ENCODE measurements at regions not wholly inside any gene's neighbourhood (a gene's known extent, or its start where the extent isn't known, plus 50 kb on each side); places are given as distances from the start of the nearest gene placed in this dataset.
"Not testable (repeated sequence)": the region's sequence is repeated elsewhere in the genome, so short reads cannot be mapped to it uniquely, and the experiment has no call there.

DNA sequence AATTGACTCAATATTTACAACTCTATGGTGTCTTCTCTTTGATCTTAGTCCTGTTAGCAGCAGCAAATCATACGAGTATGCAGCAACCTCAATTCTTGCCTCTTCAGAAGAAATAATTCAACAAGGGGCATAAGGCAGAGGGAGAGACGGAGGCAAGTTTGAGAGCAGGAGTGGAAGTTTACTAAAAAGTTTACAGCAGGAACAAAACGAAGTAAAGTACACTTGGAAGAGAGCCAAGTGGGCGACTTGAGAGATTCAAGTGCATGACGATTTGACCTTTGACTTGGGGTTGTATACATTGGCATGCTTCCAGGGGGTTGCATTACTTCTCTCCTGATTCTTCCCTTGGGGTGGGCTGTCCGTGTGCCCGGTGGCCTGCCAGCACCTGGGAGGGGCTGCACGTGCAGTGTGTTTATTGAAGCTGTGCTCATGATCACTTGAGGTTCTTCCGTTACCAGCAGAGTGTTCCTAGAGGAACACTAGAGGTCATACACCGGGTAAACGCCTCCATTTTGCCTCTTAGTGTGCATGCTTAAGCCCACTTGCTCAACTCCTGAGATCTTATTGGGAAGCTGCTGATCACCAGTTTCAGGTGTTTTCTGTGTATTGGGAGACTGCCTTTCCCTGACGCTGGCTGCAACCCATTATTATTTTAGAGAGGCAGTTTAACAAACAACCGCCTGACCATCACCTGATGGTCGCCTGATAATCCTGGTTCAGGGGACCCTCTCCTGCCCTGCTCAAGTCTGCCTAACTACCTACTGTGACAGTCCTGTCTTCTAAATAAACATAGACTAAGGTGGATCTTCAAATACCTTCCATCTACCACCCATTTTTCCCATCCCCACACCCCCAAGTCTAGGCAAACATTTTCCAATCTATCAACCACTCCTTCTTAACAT is 172.4 kb upstream of the MYLIP start:
- DNase-seq (ENCODE audit: low spot score): no peak

DNA sequence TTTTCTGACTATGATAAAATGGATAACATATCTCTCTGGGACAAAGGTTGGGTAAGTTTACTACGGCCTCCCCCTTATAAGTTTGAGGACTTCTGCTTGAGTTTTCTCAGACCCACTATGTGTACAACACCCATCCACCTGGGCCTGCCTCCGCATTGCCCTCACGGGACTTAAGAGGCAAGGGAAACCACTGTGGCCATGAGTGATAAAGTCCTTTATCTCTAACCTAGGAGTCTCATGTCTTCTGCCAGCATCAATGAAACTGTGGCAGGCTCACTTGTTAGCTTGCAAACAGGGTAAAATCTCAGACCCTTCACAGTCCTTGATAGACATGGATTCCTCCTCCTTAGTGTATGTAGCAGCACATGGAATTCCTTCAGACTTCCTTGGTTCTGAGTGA is 173.4 kb upstream of the MYLIP start:
- DNase-seq (ENCODE audit: low spot score): no peak

DNA sequence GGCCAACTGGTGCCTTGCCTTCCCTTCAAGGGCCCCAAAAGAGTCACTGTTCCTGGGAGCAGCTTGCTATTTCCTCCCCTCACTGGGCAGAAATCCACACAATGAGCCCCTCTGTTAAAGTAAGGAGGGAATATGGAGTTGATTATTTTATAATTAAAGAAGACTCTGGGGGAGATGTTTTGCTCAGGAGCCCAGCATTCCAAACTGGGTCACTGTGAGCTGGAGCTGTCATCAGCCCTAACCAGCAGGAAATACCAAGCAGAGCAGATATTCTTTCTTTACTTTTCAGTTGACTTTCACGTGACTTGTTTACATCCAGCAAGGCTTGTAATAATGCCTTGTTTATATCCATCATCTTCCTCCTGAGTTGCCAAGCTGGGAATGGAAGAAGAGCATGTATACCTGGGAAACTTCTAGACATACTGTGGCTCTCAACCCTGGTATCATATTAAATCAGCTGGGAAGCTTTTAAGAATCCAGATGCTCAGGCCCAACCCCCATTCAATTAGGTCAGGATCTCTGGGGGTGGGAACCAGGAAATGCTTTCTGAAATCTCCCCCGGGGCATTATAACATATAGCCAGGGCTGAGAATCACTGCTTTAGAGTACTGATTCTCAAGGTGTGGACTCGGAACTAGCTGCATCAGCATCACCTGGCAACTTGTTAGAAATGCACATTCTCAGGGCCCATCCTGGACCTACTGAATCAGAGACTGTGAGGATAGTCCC is 175.6 kb upstream of the MYLIP start:
- no peak for DNase-seq (ENCODE audit: low spot score)

DNA sequence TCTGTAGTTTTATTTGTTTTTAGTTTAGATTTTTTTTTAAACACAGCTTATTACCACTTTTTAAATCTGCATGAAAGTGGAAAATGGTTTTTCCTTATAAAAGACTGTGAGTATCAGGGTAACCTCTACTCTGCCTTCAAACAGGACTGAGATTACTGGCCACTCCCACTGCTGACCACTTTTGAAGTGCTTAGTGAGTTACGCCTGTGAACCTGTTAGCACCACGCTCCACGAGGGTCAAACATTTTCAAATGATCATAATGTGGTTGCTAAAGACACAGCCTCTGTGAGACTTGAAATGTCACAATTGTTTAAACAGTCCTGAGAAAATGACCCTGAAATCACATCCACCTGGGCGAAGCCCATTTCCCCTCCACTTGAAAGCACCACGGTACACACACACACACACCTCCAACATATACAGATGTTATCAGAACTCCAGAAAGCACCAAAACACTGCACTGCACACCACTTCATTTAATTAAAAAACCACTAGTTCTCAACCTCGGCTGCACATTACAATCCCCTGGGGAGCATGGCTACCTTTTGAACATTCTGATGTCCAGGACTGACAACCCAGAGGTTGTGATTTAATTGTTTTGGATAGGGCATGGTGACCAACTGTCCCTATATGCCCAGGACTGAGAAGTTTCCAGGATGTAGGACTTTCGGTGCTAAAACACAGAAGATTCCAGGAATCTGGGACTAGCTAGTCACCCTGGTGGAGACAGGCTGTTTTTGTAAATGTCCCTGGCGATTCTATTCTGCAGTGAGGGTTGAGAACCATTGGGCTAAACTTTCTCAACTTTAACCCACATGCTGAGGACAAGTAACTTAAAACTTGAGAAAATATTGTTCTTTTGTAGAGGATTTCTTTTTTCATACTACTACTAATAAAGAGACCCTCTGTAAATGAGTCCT is 176.4 kb upstream of the MYLIP start:
- DNase-seq (ENCODE audit: low spot score): no peak

DNA sequence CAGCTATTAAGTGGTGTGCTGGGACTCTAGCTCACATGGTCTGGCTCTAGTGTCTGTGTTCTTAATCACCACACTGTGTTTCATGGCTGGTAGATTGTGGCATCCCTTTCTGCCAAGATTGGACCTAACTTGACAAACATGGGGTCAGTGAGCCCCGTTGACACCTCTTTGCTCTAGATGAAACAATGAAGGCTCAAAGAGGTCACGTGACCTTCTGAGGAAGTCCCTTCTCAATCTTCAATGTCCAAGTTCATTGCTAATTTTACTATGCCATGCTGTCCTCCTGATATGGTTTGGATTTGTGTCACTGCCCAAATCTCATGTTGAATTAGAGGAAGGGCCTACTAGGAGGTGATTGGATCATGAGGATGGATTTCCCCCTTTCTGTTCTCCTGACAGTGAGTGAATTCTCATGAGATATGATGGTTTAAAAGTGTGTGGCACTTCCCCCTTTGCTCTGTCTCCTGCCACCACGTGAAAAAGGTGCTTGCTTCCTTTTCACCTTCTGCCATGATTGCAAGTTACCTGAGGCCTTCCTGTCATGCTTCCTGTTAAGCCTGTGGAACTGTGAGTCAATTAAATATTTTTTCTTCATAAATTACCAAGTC is 177.8 kb upstream of the MYLIP start:
- no peak for DNase-seq (ENCODE audit: low spot score)

DNA sequence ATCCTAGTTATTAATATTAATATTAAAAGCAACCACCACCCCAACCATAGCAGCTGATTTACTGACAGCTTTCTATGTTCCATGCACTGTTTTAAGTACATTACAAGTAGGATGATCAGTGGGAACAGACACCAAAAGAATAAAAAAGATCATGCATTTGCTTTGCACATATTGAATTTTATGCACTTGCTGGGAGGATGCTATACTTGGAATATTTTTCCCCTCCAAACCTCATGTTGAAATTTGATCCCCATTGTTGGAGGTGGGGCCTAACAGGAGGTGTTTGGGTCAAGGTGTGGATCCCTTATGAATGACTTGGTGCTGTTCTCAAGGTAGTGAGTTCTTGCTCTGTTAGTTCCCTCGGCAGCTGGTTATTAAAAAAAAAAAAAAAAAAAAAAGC is 178.9 kb upstream of the MYLIP start:
- no peak for DNase-seq (ENCODE audit: low spot score)

DNA sequence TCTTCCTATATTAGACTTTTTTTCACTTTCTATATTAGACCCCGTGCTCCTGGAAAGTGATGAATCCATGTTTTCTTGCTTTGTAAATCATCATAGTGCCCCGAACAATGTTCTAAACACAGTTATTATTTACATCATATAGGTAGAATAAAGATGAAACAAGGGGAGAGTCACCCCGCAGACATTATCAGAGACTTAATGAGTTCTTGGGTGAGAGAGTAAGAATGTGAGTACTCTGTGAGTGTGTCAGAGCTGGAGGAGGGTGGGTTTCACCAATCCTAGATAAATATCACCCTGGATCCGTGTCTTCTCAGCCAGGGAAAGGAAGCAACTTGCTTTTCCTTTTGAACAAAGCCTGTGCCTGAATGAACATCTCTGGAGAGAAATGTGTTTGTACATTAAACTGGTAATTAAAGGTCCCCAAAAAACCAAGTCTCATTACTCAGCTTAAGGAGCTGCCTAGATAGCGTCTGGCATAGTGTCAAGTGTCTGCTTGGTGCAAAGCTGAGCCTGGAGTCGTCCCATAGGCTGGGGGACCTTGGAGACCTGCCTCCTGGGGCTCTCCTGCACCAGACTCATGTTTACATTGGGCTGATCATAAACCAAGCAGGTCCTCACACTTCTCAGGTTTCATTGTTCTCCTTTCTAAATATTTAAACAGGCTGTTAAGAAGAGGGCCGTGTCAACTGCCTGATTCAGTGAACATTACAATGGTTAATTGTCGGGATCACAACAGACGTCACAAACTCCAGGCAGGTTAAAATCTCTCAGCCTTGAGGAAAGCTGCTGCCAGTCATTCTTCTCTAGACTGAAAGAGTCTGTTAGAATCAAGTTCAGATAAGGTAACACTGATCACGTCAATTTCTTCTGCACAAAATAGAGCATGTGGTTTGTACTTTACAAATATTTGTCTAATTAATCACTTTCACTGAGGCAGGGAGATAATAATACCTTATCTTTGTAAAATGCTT is 179.7 kb upstream of the MYLIP start:
- DNase-seq (ENCODE audit: low spot score): no peak

DNA sequence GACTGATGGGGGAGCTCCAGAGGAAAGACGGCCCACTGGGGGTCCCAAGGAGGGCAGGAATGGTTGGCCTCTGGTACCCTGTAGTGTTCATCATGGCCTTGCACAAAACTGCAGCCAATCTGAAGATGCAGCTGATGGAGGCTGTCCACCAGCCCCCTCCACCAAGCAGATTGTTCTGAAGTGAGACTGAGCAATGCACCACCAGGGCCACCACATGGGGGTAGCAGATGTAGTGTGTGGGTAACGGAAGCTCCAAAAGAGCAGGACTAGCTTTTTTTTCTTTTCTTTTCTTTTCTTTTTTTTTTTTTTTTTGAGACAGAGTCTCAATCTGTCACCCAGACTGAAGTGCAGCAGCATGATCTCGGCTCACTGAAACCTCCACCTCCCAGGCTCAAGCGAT is 181.0 kb upstream of the MYLIP start:
- DNase-seq (ENCODE audit: low spot score): no peak

DNA sequence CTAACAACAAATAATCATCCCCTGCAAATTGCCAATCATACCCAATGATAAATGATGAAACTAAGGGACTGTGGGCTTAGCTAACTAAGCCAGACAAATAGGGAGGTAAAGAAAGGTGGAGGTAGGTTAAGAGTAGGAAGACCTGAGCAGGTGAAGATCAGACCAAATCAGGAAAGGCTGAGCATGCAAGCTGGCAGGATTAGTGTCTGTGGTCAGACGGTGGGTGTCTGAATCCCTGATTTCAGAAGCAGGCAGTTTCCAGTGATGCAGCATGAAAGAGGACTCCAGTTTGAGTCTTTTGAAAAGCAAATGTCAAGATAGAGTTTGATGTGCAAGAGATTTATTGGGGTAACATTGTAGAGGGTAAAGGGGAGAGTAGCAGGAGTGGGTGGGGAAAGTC is 181.4 kb upstream of the MYLIP start:
- no peak for DNase-seq (ENCODE audit: low spot score)

DNA sequence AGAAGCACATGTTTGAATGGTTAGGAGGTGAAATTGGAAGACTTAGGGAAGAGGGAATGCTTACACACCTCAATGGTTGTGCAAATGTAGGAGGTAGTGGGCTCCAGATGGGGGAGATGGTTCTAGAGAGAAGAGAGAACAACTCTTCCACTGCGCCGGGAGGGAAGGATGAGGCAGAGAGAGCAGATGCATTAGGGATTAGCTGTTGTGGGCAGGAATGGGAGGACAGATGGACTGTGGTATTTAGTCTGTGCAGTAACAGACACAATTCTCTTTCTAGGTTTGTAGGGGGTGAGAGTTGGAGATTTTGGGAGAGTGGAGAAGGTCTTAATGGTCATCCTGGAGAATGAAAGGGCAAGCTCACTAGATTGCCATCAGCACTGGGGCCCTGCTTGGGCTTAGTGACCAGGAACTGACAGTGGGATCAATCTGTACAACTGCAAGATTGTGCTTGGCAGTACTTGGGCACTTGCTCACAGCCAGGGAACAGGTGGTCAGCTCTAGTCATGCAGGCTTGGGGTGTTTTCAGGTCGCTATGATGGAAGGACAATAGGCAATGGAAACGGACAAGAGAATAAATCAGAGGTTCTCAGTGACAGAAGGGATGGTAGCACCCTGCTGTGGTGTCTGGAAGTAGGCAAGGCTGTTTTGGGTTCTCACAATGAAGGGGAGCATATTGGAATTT is 182.0 kb upstream of the MYLIP start:
- no peak for DNase-seq (ENCODE audit: low spot score)

DNA sequence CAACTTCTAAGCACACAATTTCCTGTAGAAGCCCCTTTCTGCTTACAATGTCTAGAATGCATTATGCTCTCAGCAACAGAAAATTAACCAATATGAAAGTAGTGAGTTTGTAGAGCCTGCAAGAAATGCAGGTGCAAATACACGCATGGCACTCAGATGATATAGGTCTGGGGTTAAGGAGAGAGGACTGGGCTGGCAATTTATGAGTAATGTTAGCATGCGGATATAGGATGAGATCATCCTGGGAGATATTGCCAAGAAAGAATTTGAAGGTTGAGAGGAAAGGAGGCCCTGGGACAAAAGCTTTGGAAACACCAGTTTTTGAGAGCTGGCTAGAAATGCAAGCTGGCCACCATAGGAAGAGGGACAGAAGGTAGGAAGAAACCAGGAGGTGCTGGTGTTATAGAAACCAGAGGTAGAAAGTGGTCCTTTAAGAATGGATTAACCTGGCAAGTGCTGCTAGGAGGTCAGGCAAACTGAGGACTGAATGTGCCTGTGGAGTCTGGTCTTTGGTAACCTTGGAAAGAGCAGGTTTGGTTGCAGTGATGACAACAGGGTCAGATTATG is 183.2 kb upstream of the MYLIP start:
- DNase-seq (ENCODE audit: low spot score): no peak

DNA sequence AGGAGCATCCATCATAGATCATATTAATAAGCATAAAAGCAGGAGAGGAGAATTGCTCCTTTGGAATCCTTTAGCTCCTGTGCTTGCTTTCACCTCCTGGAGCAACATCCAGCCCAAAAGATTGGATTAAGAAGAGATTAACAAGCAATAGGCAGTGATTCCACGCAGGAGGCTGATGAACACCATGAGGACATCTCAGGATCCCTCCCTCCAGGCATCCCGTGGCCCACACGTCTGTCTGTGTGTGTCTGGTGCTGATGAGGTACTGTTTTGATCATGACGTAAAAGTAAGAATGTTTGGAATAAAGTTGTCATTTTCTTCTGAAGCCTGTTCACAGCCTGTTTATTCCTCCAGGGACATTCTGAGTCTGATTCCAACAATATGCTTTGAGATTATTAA is 185.5 kb upstream of the MYLIP start:
- no peak for DNase-seq (ENCODE audit: low spot score)

DNA sequence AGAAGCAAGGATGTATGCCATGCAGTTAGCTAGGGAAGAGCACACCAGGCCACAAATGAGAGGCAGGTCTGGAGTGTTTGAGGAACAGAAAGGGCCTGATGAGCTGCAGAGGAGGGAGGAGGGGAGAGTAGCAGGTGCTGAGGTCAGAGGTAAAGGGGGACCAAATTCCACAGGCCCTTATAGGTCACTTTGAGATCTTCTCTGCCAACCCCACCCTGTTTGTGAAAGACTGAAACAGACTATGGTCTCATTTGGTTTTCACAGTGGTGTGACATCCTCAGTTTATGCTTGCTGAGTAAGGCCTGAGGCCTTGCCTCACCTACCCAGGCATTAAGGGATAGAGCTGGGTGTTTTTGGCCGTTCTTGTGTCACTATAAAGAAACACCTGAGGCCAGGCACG is 187.7 kb upstream of the MYLIP start:
- DNase-seq (ENCODE audit: low spot score): no peak

DNA sequence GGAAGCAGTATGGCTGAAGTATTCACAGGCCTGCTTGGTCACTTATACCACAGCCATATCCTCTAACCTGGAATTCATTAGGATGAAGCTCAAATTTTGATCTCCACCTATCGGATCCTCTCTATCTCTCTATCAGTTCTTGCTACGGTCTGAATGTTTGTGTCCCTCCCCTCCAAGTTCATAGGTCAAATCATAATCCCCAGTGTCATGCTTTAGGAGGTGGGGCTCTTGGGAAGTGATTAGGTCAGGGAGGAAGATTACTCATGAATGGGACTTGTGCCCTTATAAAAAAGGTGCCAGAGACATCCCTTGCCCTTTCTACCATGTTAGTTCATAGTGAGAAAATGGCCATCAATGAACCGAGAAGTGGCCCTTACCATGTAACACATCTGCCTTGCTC is 190.8 kb upstream of the MYLIP start:
- no peak for DNase-seq (ENCODE audit: low spot score)

DNA sequence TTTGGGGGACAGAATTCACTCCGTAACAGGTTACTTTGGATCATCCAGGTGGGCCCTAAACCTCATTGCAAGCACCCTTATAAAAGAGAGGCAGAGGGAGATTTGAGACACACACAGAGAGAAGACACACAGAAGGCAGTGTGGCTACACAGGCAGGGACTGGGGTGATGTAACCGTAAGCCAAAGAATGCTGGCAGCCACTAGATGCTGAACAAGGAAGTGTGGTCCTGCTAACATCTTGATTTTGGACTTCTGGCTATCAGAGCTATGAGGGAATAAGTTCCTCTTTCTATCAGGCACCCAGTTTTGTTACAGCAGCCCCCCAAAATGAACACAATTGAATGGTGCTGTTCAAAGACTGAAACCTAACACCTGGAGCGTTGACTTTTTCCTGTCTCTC is 191.3 kb upstream of the MYLIP start:
- no peak for DNase-seq (ENCODE audit: low spot score)

DNA sequence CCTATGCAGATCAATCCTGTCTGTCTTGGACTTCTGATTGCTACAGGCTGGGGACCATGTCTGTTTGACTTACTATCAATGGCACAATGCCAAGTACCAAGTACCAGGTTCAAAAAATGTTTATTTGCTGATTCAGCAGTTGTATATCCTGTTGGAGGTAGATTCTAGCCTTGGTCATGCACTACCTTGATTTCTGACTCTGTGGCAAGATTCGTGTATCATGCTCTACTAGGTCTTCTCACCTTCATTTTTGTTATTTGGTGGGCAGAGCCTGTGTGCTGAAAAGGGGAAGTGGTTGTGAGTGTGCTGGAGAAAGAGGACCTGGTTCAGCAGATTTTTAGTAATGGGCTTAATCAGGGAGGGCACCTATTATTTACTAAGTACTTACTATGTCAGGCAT is 192.4 kb upstream of the MYLIP start:
- no peak for DNase-seq (ENCODE audit: low spot score)

DNA sequence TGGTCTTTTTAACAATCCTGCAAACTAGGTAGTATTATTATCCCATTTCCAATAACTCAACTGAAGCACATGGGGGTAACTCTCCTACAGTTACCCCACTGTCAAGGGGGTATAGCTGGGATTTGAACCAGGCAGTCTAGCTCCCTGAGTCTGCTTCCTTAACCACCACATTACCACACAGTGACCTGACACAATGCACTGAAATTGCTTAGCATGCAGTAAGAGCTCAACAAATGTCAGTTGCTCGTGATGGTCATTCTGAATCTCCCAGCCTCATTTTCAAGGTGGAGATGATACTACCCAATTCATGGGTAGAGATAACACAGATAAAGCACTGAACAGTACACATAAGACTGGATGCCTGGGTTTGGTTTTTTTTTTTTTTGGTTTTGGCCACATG is 193.2 kb upstream of the MYLIP start:
- no peak for DNase-seq (ENCODE audit: low spot score)

DNA sequence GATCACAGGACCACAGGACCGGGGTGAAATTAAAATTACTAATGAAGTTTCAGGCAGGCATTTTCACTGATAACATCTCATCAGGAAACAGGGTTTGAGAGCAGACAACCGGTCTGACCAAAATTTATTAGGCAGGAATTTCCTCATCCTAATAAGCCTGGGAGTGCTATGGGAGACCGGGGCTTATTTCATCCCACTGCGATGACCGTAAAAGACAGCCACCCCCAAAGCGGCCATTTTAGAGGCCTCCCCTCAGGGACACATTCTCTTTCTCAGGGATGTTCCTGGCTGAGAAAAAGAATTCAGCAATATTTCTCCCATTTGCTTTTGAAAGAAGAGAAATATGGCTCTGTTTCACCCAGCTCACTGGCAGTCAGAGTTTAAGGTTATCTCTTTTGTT is 197.2 kb upstream of the MYLIP start:
- not testable (repeated sequence) for DNase-seq (ENCODE audit: low spot score)

DNA sequence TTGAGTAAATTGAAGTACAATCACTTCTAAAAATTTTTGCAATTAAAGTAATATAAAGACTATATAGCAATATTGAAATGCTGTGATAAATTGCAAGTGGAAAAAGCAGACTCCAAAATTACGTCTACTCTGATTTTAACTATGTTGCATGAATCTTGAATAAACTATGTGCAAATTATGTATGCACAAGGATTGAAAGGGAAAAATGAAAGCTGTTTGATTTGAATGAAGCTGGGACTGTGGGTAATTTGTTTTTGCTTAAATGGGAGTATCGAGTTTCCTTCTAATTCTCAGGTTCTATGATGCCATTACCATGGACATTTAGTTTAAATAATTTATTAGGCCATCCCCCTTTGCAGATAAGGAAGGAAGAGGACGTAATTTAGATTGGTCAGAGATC is 198.7 kb upstream of the MYLIP start:
- no peak for DNase-seq (ENCODE audit: low spot score)

DNA sequence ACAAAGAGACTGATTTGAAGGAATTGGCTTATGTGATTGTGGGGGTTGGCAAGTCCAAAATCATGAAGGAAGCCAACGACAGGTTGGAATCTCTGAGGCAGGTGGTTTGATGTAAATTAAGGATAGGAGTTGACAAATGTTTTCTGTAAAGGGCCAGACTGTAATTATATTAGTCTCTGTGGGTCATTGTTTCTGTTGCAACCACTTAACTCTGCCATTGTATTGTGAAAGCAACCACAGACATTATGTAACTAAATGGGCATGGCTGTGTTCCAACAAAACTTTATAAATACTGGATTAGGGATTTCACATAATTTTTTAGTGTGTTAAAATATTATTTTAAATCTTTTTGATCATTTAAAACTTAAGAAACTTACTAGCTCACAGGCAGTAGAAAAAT is 199.2 kb upstream of the MYLIP start:
- no peak for DNase-seq (ENCODE audit: low spot score)
